SH-SY5Y (cell line): ENCODE measurements at regions not wholly inside any gene's neighbourhood (a gene's known extent, or its start where the extent isn't known, plus 50 kb on each side); places are given as distances from the start of the nearest gene placed in this dataset.

Experiments used
- GATA2 ChIP-seq: IDR thresholded peaks from 2 replicates; pipeline ENCODE4 v1.6.1; 2011; ENCODE audit warnings: mild to moderate bottlenecking, low read depth, low read length
- GATA3 ChIP-seq: IDR thresholded peaks from 2 replicates; pipeline ENCODE4 v1.6.1; 2011; ENCODE audit warnings: low read depth, mild to moderate bottlenecking, low read length, moderate library complexity

- no peak for TF ChIP-seq GATA2
- TF ChIP-seq GATA3, result no peak
Observed at GRCh38 chr3:14279626-14280061, 101.0 kb downstream of the LSM3 start.
